ENCODE measurements at regions not wholly inside any gene's neighbourhood (a gene's known extent, or its start where the extent isn't known, plus 50 kb on each side); places are given as distances from the start of the nearest gene placed in this dataset.

- H3K9me3 ChIP-seq, result peaks cover 0 to 6% (median 0%) of the 10 kb centered on the region in 8 donors
- H3K27ac ChIP-seq, result no peak overlapping the region
- no peak for TF ChIP-seq CTCF (IDR thresholded peaks at IDR 0.05 in 8 of 11, conservative IDR thresholded peaks at IDR 0.05 in 3 of 11)
- TF ChIP-seq POLR2A (IDR thresholded peaks at IDR 0.05), result no peak
- TF ChIP-seq POLR2AphosphoS5 (IDR thresholded peaks at IDR 0.05), result no peak
- WGBS, 5 donors, result 40 to 76% (median 71%) methylated on average over 1 of the region's 1 CpG
- H3K4me1 ChIP-seq, result no peaks in the 10 kb centered on the region
- no peaks in the 10 kb centered on the region for H3K27me3 ChIP-seq (replicated peaks in 1 of 7)
- no peaks in the 10 kb centered on the region for H3K36me3 ChIP-seq
- intact Hi-C loops (cut with DNase I; ENCODE audit: low total_unique reads), result no loop called here
- H3K4me3 ChIP-seq, result no peak overlapping the region
- DNase-seq, result no peak
These were observed 235.1 kb upstream of the HCCS start for GRCh38 chrX:10875995-10876394.

GRCh38 chrX:10882484-10882883 is 228.6 kb upstream of the HCCS start:
- no peak for TF ChIP-seq POLR2AphosphoS5 (IDR thresholded peaks at IDR 0.05)
- no peak for TF ChIP-seq CTCF (IDR thresholded peaks at IDR 0.05 in 8 of 11, conservative IDR thresholded peaks at IDR 0.05 in 3 of 11)
- TF ChIP-seq POLR2A (IDR thresholded peaks at IDR 0.05), result no peak
- intact Hi-C loops (cut with DNase I; ENCODE audit: low total_unique reads), result no loop called here
- H3K27ac ChIP-seq, result no peak overlapping the region
- no peaks in the 10 kb centered on the region for H3K36me3 ChIP-seq
- H3K4me3 ChIP-seq, result no peak overlapping the region
- H3K9me3 ChIP-seq, result no peaks in the 10 kb centered on the region
- no peak for DNase-seq
- H3K4me1 ChIP-seq, result no peaks in the 10 kb centered on the region
- no peaks in the 10 kb centered on the region for H3K27me3 ChIP-seq (replicated peaks in 1 of 7)
- WGBS, 5 donors, result 71 to 88% (median 85%) methylated on average over 4 of the region's 4 CpGs

- no peaks in the 10 kb centered on the region for H3K36me3 ChIP-seq
- DNase-seq, result no peak
- no peak for TF ChIP-seq CTCF (IDR thresholded peaks at IDR 0.05 in 8 of 11, conservative IDR thresholded peaks at IDR 0.05 in 3 of 11)
- no peak for TF ChIP-seq POLR2AphosphoS5 (IDR thresholded peaks at IDR 0.05)
- TF ChIP-seq POLR2A (IDR thresholded peaks at IDR 0.05), result no peak
- no peak overlapping the region for H3K27ac ChIP-seq
- H3K4me3 ChIP-seq, result no peak overlapping the region
- intact Hi-C loops (cut with DNase I; ENCODE audit: low total_unique reads), result no loop called here
- H3K9me3 ChIP-seq, result no peaks in the 10 kb centered on the region
- 63 to 90% (median 88%) methylated on average over 2 of the region's 2 CpGs for WGBS, 5 donors
- H3K4me1 ChIP-seq, result no peaks in the 10 kb centered on the region
- H3K27me3 ChIP-seq (replicated peaks in 1 of 7), result no peaks in the 10 kb centered on the region
These were observed 226.9 kb upstream of the HCCS start for GRCh38 chrX:10884246-10884645.

- DNase-seq, result no peak
- TF ChIP-seq POLR2AphosphoS5 (IDR thresholded peaks at IDR 0.05) (no peak), CTCF (IDR thresholded peaks at IDR 0.05 in 8 of 11, conservative IDR thresholded peaks at IDR 0.05 in 3 of 11) (no peak), POLR2A (IDR thresholded peaks at IDR 0.05) (no peak)
- H3K27ac ChIP-seq, result no peak overlapping the region
- H3K4me3 ChIP-seq, result no peak overlapping the region
- H3K9me3 ChIP-seq, result peaks cover 0 to 11% (median 3%) of the 10 kb centered on the region in 8 donors
- 30 to 83% (median 61%) methylated on average over 1 of the region's 1 CpG for WGBS, 5 donors
- H3K36me3 ChIP-seq, result no peaks in the 10 kb centered on the region
- intact Hi-C loops (cut with DNase I; ENCODE audit: low total_unique reads), result no loop called here
- no peaks in the 10 kb centered on the region for H3K27me3 ChIP-seq (replicated peaks in 1 of 7)
- no peaks in the 10 kb centered on the region for H3K4me1 ChIP-seq
These were observed 218.4 kb upstream of the HCCS start for GRCh38 chrX:10892621-10893225.

Data from spleen (tissue), 11 donors.